ENCODE measurements at regions not wholly inside any gene's neighbourhood (a gene's known extent, or its start where the extent isn't known, plus 50 kb on each side); places are given as distances from the start of the nearest gene placed in this dataset.

- no peak for TF ChIP-seq CTCF (IDR thresholded peaks at IDR 0.05)
- Mint-ChIP-seq H3K27me3 (ENCODE audit: unreplicated experiment) (no peaks in the 10 kb centered on the region), H3K9me3 (ENCODE audit: unreplicated experiment) (peaks cover 11% of the 10 kb centered on the region), H3K36me3 (ENCODE audit: unreplicated experiment) (peaks cover 3% of the 10 kb centered on the region), H3K4me1 (ENCODE audit: unreplicated experiment) (peaks cover 13% of the 10 kb centered on the region), H3K27ac (ENCODE audit: unreplicated experiment) (no peak overlapping the region), H3K4me3 (ENCODE audit: unreplicated experiment) (no peak overlapping the region)
- no peak for DNase-seq (ENCODE audit: extremely low spot score, unreplicated experiment)
These were observed 90.7 kb downstream of the TNFSF18 start for GRCh38 chr1:172960019-172960418.

- peaks cover 11% of the 10 kb centered on the region for H3K9me3 Mint-ChIP-seq (ENCODE audit: unreplicated experiment)
- no peak overlapping the region for H3K27ac Mint-ChIP-seq (ENCODE audit: unreplicated experiment)
- H3K36me3 Mint-ChIP-seq (ENCODE audit: unreplicated experiment) = peaks cover 3% of the 10 kb centered on the region
- TF ChIP-seq CTCF (IDR thresholded peaks at IDR 0.05) = no peak
- DNase-seq (ENCODE audit: extremely low spot score, unreplicated experiment) = no peak
- no peak overlapping the region for H3K4me3 Mint-ChIP-seq (ENCODE audit: unreplicated experiment)
- no peaks in the 10 kb centered on the region for H3K27me3 Mint-ChIP-seq (ENCODE audit: unreplicated experiment)
- peaks cover 8% of the 10 kb centered on the region for H3K4me1 Mint-ChIP-seq (ENCODE audit: unreplicated experiment)
These were observed 90.1 kb downstream of the TNFSF18 start for GRCh38 chr1:172960454-172961208.

GRCh38 chr1:172964864-172965263 is 85.9 kb downstream of the TNFSF18 start:
- H3K4me1 Mint-ChIP-seq (ENCODE audit: unreplicated experiment) = peaks cover 4% of the 10 kb centered on the region
- H3K36me3 Mint-ChIP-seq (ENCODE audit: unreplicated experiment) = peaks cover 3% of the 10 kb centered on the region

GRCh38 chr1:172966844-172967540 is 83.7 kb downstream of the TNFSF18 start:
- no peak overlapping the region for H3K27ac Mint-ChIP-seq (ENCODE audit: unreplicated experiment)
- DNase-seq (ENCODE audit: extremely low spot score, unreplicated experiment) = no peak
- no peak overlapping the region for H3K4me3 Mint-ChIP-seq (ENCODE audit: unreplicated experiment)

More at GRCh38 chr1:172964864-172965263, 85.9 kb downstream of the TNFSF18 start:
- TF ChIP-seq CTCF (IDR thresholded peaks at IDR 0.05) = no peak
- no peak for DNase-seq (ENCODE audit: extremely low spot score, unreplicated experiment)
- Mint-ChIP-seq H3K27me3 (ENCODE audit: unreplicated experiment) (no peaks in the 10 kb centered on the region), H3K9me3 (ENCODE audit: unreplicated experiment) (peaks cover 19% of the 10 kb centered on the region), H3K4me3 (ENCODE audit: unreplicated experiment) (no peak overlapping the region), H3K27ac (ENCODE audit: unreplicated experiment) (no peak overlapping the region)

More at GRCh38 chr1:172966844-172967540, 83.7 kb downstream of the TNFSF18 start:
- no peak for TF ChIP-seq CTCF (IDR thresholded peaks at IDR 0.05)
- peaks cover 15% of the 10 kb centered on the region for H3K9me3 Mint-ChIP-seq (ENCODE audit: unreplicated experiment)
- no peaks in the 10 kb centered on the region for H3K27me3 Mint-ChIP-seq (ENCODE audit: unreplicated experiment)
- H3K36me3 Mint-ChIP-seq (ENCODE audit: unreplicated experiment) = peaks cover 3% of the 10 kb centered on the region
- peaks cover 11% of the 10 kb centered on the region for H3K4me1 Mint-ChIP-seq (ENCODE audit: unreplicated experiment)
